GM21423 (cell line): ENCODE measurements at regions not wholly inside any gene's neighbourhood (a gene's known extent, or its start where the extent isn't known, plus 50 kb on each side); places are given as distances from the start of the nearest gene placed in this dataset.
"Not testable (repeated sequence)": the region's sequence is repeated elsewhere in the genome, so short reads cannot be mapped to it uniquely, and the experiment has no call there.

ENCODE experiments used
- ATAC-seq: cut with Tn5 transposase; IDR thresholded peaks from one replicate; pipeline ENCODE4 v1.9.1; 2021; ENCODE audit warnings: mild to moderate bottlenecking, moderate library complexity; ENCODE audit not compliant: unreplicated experiment

DNA sequence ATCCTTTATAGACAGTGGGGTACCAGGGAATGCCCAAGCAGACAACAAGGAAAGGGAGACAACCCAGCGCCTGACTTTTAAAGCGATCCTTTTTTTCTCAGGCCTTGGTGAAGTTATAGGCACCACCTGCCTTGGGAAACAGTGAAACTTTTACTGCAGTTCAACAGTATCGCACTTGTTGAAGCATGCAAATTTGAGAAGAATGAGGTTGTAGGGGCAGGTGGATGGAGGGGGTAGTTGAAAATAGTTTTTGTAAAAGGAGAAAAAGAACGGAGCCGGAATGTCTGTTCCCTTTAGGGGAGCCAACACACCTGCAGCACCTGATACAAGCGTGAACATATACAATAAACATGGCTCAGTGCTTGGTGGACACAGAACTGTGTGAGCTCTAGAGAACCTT is 190.2 kb upstream of the NR3C1 start:
- peak; percentile 43 for ATAC-seq

- peak; percentile 75 for ATAC-seq
Observed at GRCh38 chr5:143592648-143593047, 189.2 kb upstream of the NR3C1 start.

- no peak for ATAC-seq
Observed at GRCh38 chr5:143588933-143589662, 185.6 kb upstream of the NR3C1 start.

DNA sequence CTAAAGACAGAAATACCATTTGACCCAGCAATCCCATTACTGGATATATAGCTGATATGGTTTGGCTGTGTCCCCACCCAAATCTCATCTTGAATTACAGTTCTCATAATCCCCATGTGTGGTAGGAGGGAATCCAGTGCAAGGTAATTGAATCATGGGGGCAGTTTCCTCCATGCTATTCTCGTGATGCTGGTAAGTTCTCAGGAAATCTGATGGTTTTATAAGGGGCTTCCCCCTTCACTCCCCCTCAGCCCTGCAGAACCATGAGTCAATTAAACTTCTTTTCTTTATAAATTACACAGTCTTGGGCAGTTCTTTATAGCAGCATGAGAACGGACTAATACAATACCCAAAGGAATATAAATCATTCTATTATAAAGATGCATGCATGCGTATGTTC is 184.6 kb upstream of the NR3C1 start:
- not testable (repeated sequence) for ATAC-seq

- no peak for ATAC-seq
Observed at GRCh38 chr5:143586781-143587362, 183.4 kb upstream of the NR3C1 start.

DNA sequence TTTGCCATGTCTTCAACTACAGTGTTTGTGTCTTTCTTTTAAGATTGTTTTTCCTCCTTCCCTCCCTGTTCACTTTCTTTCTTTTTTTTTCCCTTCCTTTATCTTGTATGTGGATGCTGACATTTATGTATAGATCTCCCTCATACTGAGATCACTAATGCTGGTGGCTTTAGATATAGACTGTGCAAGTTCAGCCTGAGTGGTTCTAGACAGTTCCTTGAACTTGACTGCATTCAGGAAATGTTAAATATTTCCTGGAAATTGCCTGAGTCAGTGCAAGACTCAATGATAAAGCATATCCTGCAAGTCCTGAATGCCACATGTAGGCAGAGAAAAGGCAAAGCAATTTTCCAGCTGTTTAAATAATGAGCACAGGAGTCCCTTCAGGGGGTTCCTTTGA is 182.5 kb upstream of the NR3C1 start:
- ATAC-seq: no peak

DNA sequence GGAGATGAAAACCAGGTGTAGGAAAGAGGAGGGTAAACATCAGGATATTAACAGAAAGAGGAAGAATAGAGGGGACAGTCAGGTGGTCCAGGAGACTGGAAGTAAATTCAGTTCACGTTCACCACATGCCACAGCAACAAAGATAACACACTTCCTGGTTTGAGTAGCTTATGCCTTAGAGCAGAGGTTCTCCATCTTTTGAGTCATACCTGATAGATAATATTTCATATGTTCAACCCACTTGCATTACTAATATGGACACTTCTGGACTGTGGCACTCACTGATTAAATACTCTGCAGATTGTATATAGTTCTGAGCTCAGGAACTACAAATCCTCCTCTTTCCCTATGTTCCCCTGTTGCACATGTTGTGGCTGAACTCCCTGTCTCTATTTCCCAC is 179.9 kb upstream of the NR3C1 start:
- peak; percentile 51 for ATAC-seq

- ATAC-seq: no peak
Observed at GRCh38 chr5:143582869-143583268, 179.4 kb upstream of the NR3C1 start.

GRCh38 chr5:143582176-143582575 is 178.7 kb upstream of the NR3C1 start:
- ATAC-seq: no peak

DNA sequence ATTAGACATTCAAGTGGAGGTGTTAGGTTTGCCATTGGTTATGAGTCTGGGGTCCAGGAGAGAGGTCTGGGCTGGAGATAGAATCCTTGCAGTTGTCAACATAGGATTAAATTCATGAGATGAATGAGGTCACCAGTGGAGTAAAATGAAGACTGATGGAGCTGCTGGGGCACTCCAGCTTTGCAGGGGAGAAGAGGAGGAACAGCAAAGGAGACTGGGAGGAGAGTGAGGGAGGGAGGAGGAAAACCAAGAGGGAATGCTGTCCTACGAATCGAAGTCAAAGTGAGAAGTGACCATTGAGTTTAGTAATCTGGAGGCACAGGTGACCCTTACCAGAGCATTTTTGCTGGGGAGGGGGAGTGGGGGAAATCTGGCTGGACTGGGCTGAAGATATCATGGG is 178.2 kb upstream of the NR3C1 start:
- ATAC-seq: no peak

- ATAC-seq: no peak
Observed at GRCh38 chr5:143581147-143581546, 177.7 kb upstream of the NR3C1 start.

- ATAC-seq: no peak
Observed at GRCh38 chr5:143576711-143577484, 173.4 kb upstream of the NR3C1 start.

GRCh38 chr5:143575286-143575685 is 171.8 kb upstream of the NR3C1 start:
- no peak for ATAC-seq

DNA sequence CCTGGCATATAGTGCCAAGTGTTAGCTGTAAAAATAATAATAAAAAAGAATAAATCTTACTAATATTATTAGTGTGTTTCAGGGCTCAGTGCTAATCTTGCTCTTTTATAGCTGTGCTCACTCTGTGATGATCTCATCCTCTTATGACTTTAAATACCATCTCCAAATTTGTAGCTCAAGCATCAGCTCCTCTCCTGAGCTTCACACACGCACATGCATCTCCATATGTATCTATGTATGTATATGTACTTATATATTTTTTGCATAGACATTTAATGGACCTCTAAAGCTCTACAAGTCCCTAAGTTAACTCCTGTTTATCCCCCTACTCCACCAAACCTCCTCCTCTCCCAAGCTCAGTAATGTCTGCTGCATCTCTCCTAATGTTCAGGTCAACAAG is 170.8 kb upstream of the NR3C1 start:
- peak; percentile 16 for ATAC-seq

DNA sequence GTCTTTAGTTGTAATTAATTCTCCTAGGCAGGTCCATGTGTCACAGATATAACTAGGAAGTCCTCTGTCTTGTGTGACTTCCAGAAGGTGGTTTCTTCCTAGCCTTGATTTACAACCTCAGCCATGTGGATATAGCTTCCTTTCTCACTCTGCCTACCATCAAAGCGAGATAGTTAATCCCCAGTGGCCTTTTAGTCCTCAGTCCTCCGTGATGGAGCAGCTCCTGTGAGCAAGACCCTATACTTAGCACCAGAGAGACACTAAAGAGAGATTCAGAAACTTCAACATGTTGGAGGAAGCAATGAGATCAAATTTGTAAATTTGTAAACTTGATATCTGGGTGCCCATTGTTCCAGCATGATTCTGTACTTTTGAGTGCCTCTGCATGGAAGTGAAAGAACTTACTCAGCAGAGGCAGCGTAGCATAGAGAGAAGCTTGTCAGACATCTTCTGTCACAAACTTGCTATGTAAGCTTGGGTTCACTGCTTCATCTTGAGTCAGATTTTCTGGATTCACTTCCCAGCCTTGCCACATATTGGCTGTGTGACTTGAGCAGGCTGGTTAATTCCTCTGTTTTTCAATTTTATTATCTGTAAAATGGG is 170.2 kb upstream of the NR3C1 start:
- ATAC-seq: peak; percentile 73

DNA sequence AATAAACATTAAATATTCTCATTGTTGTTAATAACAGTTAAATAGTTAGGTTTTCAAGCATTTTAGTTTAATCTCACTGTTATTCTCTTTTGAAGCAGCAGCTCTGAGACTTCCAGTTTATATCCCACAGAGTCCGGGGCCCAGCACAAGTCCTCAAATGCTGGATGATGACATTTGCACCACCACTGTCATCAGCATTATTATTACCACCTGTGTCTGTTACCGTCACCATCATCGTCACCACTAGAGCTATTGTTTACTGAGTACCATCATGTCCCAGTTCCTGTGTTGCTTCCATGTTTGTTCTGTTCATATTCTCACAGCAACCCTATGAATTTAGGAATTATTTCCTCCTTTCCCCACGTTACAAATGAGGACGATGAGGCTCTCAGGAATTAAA is 169.2 kb upstream of the NR3C1 start:
- ATAC-seq: no peak

- no peak for ATAC-seq
Observed at GRCh38 chr5:143571642-143572624, 168.4 kb upstream of the NR3C1 start.

GRCh38 chr5:143570989-143571388 is 167.5 kb upstream of the NR3C1 start:
- ATAC-seq: no peak

GRCh38 chr5:143569722-143570567 is 166.5 kb upstream of the NR3C1 start:
- no peak for ATAC-seq
